Mesothelial cell of epicardium (in vitro differentiated cells): ENCODE measurements at regions not wholly inside any gene's neighbourhood (a gene's known extent, or its start where the extent isn't known, plus 50 kb on each side); places are given as distances from the start of the nearest gene placed in this dataset.
A peak's percentile ranks its signal among the peaks of the same experiment; 100 is the strongest.

Source experiments
- DNase-seq, 2 experiments: peaks; one replicate each; pipeline ENCODE4 v3.0.0; 2021; ENCODE audit warnings: low spot score in 2 of 2; ENCODE audit not compliant: unreplicated experiment in 2 of 2
- H3K27ac Mint-ChIP-seq: 2 replicates; pipeline ENCODE4 v1.8.0; 2021; ENCODE audit warnings: mixed read lengths
- H3K27me3 Mint-ChIP-seq: 2 replicates; pipeline ENCODE4 v1.8.0; 2021; ENCODE audit warnings: low read depth, mixed read lengths
- H3K36me3 Mint-ChIP-seq: 2 replicates; pipeline ENCODE4 v1.8.0; 2021; ENCODE audit warnings: mixed read lengths
- H3K4me1 Mint-ChIP-seq: 2 replicates; pipeline ENCODE4 v1.8.0; 2021; ENCODE audit warnings: mixed read lengths
- H3K4me3 Mint-ChIP-seq: 2 replicates; pipeline ENCODE4 v1.8.0; 2021; ENCODE audit warnings: mild to moderate bottlenecking, moderate library complexity, mixed read lengths
- H3K9me3 Mint-ChIP-seq: 2 replicates; pipeline ENCODE4 v1.8.0; 2021; ENCODE audit warnings: mixed read lengths
- TF ChIP-seq, protein P1 (sequence below): fragments of 200-600 bp; sonication (generic); IDR thresholded peaks from one replicate; pipeline ENCODE4 v1.5.0; 2021; ENCODE audit warnings: antibody characterized with exemption; ENCODE audit not compliant: unreplicated experiment

DNA sequence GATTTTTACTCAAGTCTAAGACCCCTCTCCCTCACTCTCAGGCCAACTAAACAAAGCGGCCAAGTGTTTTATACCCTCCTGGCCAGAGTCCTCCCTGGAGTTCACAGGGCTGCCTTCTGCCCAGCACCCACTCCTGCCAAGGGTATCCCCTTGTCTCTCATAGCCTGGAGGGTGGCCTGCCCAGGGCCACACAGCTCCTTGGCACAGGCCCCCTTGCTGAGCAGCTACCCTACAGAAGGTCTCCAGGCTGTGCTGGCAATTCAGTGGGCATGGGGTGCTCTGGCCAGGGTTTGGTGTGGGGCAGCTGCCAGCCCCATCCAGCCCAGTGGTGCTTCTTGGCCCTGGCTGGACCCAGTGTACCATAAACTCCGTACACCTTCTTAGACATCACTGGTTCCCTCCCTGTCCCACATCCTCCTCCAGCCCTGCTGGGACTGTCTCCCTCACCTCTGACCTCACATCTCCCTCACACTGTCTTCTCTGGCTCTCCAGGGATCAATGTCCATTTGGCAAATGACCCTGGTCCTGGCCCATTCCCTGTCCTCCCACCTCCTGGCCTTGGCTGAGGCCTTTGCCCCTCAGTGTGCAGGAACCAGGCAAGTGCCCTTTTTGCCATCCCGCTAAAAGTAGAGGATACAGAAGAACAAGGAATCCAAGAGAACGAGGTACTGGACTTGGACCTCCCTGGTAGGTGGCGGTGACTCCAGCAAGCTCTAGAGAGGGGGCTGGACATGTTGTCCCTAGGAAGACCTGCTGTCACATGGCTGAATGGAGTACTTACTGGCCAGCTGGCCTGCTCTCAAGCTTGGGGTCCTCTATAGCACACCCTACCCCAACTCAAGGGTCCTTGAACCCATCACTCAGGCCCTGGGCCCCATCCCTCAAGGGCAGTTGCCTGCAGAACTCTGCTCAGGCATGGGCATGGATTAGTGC, 50.0 kb upstream of the TRPM1 start:
- Mint-ChIP-seq H3K9me3 (peaks cover 4% of the 10 kb centered on the region), H3K36me3 (peaks cover 2% of the 10 kb centered on the region), H3K27ac (no peak overlapping the region), H3K4me3 (no peak overlapping the region), H3K27me3 (no peaks in the 10 kb centered on the region), H3K4me1 (peaks cover 9% of the 10 kb centered on the region)
- DNase-seq = peak in 1 of 2 experiments; percentile 34
- TF ChIP-seq, protein P1, sequence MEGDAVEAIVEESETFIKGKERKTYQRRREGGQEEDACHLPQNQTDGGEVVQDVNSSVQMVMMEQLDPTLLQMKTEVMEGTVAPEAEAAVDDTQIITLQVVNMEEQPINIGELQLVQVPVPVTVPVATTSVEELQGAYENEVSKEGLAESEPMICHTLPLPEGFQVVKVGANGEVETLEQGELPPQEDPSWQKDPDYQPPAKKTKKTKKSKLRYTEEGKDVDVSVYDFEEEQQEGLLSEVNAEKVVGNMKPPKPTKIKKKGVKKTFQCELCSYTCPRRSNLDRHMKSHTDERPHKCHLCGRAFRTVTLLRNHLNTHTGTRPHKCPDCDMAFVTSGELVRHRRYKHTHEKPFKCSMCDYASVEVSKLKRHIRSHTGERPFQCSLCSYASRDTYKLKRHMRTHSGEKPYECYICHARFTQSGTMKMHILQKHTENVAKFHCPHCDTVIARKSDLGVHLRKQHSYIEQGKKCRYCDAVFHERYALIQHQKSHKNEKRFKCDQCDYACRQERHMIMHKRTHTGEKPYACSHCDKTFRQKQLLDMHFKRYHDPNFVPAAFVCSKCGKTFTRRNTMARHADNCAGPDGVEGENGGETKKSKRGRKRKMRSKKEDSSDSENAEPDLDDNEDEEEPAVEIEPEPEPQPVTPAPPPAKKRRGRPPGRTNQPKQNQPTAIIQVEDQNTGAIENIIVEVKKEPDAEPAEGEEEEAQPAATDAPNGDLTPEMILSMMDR = no peak

DNA sequence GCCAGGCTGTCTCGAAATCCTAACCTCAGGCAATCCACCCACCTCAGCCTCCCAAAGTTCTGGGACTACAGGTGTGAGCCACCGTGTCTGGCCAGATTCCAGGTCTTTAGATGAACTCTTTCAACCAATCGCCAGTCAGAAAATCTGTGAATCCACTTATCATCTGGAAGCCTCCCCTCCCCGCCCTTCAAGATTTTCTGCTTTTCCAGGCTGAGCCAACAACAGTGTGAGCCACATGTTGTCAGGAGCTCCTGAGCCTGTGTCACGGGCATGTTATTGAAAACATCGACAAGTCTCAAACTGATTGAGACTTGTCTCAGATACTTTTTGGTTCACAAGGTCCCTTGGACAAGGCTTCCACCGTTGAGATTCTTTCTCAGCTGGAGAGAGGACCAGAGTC, 52.0 kb upstream of the TRPM1 start:
- H3K4me1 Mint-ChIP-seq = peaks cover 4% of the 10 kb centered on the region
- no peak overlapping the region for H3K4me3 Mint-ChIP-seq
- TF ChIP-seq, protein P1 = no peak
- no peaks in the 10 kb centered on the region for H3K27me3 Mint-ChIP-seq
- H3K27ac Mint-ChIP-seq = no peak overlapping the region
- peaks cover 2% of the 10 kb centered on the region for H3K36me3 Mint-ChIP-seq
- peaks cover 5% of the 10 kb centered on the region for H3K9me3 Mint-ChIP-seq
- peak in 1 of 2 experiments; percentile 9 for DNase-seq

DNA sequence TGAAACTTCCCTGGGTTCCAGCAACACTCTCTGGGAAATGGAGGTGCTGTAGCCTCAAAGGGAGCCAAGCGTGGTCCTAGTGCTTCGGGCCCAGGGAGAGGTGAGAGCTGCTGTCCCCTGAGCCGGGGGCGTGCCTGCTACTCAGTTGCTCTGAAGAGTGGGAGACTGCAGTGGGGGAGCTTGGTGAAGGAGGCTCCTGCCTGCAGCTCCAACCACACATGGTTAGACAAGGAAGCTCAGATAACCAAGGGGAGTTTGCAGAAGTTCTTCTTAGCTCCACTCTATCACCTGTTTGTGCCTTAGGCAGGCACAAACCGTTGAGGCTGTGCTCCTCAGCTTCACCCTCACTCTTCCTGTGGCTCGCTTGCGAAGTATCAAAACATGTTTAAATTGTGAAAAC, 53.6 kb upstream of the TRPM1 start:
- H3K9me3 Mint-ChIP-seq = peaks cover 5% of the 10 kb centered on the region
- no peak for DNase-seq
- no peaks in the 10 kb centered on the region for H3K27me3 Mint-ChIP-seq
- H3K27ac Mint-ChIP-seq = no peak overlapping the region
- TF ChIP-seq, protein P1 = no peak
- H3K36me3 Mint-ChIP-seq = peaks cover 2% of the 10 kb centered on the region
- H3K4me3 Mint-ChIP-seq = no peak overlapping the region
- peaks cover 6% of the 10 kb centered on the region for H3K4me1 Mint-ChIP-seq

DNA sequence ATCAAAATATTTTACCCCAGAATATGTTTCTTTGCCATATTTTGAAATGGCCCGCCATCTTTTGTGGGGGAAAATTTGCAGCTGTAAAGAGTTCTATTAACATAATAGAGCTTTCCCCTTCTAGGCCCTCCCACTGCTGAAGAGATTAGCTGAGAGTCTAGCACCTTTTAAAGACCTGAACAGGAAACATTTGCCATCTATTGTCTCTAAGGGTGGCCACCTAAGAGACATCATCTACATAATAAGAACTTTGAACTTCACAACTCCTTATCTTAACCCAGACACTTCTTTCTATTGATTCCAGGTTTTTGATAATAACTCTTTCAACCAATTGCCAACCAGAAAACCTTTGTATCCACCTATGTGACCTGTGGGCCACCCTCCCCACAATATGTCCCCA, 54.7 kb upstream of the TRPM1 start:
- no peaks in the 10 kb centered on the region for H3K27me3 Mint-ChIP-seq
- H3K9me3 Mint-ChIP-seq = peaks cover 5% of the 10 kb centered on the region
- peaks cover 2% of the 10 kb centered on the region for H3K36me3 Mint-ChIP-seq
- DNase-seq = no peak
- no peak overlapping the region for H3K27ac Mint-ChIP-seq
- TF ChIP-seq, protein P1 = no peak
- peaks cover 6% of the 10 kb centered on the region for H3K4me1 Mint-ChIP-seq
- H3K4me3 Mint-ChIP-seq = no peak overlapping the region

DNA sequence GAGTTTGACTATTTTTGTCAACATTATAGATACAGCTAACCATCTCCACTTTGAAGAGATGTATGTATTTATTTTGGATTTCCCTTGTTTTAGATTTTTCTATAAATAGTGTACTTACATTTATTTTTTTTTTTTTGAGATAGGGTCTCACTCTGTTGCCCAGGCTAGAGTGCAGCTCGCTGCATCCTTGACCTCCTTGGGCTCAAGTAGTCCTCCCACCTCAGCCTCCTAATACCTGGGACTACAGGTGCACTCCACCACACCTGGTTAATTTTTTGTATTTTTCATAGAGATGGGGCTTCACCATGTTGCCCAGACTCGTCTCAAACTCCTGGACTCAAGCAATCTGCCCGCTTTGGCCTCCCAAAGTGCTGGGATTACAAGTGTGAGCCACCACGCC, 55.3 kb upstream of the TRPM1 start:
- Mint-ChIP-seq H3K9me3 (peaks cover 5% of the 10 kb centered on the region), H3K4me3 (no peak overlapping the region), H3K36me3 (peaks cover 2% of the 10 kb centered on the region), H3K4me1 (peaks cover 6% of the 10 kb centered on the region), H3K27me3 (no peaks in the 10 kb centered on the region), H3K27ac (no peak overlapping the region)
- DNase-seq = no peak
- TF ChIP-seq, protein P1 = no peak
